Endothelial cell of umbilical vein (primary cell): ENCODE measurements at regions not wholly inside any gene's neighbourhood (a gene's known extent, or its start where the extent isn't known, plus 50 kb on each side); places are given as distances from the start of the nearest gene placed in this dataset.

Experiments used
- BruUV-seq: library from RNA; stranded (reverse); fragments of 400-500 nt; replicated peaks from 2 replicates; lab custom pipeline; 2021; lab: Mats Ljungman, UMichigan
- CTCF ChIA-PET: fragments of 300-600, 350-600 bp; sonication (Branson Sonifier 250); formaldehyde crosslinking; loops from one replicate; lab custom pipeline; 2021; ENCODE audit warnings: antibody characterized with exemption, inconsistent platforms; lab: Charles Lee
- POLR2A ChIA-PET: fragments of 300-600, 350-600 bp; sonication (Branson Sonifier 250); formaldehyde crosslinking; loops from one replicate; lab custom pipeline; 2021; ENCODE audit warnings: antibody characterized with exemption, inconsistent platforms; lab: Charles Lee
- DNase-seq: peaks from one replicate; pipeline ENCODE4 v3.0.0-alpha.2; 2011; ENCODE audit warnings: low read depth, low spot score
- FAIRE-seq: peaks from 2 replicates; lab custom pipeline; 2011; peaks lifted over from hg19 to GRCh38; lab: Jason Lieb, UNC
- H2AFZ ChIP-seq: 2 replicates; pipeline ENCODE4 v1.6.0; 2012; ENCODE audit warnings: low read depth, low read length, control low read depth, inconsistent platforms
- H3K27ac ChIP-seq: 2 replicates; pipeline ENCODE4 v1.5.1; 2011; ENCODE audit warnings: low read depth, mild to moderate bottlenecking, control low read depth, low read length, moderate library complexity; ENCODE audit not compliant: insufficient read depth
- H3K27me3 ChIP-seq, 2 experiments: 2 replicates each; pipeline versions ENCODE4 v1.6.0 to v1.6.1; 2011; ENCODE audit warnings: low read length in 2 of 2, mixed read lengths in 1 of 2; ENCODE audit not compliant: control insufficient read depth in 2 of 2, insufficient read depth in 2 of 2
- H3K36me3 ChIP-seq, 2 experiments: 2 replicates in 1 of 2; 3 replicates in 1 of 2; pipeline ENCODE4 v1.5.1; 2011; ENCODE audit warnings: low read length in 2 of 2, mild to moderate bottlenecking in 1 of 2, moderate library complexity in 1 of 2; ENCODE audit not compliant: control insufficient read depth in 2 of 2, insufficient read depth in 2 of 2; ENCODE audit errors: extremely low read depth in 1 of 2
- H3K4me1 ChIP-seq: 3 replicates; pipeline ENCODE4 v1.5.1; 2011; ENCODE audit warnings: mild to moderate bottlenecking, low read length; ENCODE audit not compliant: control insufficient read depth, insufficient read depth; ENCODE audit errors: extremely low read depth
- H3K4me2 ChIP-seq: 2 replicates; pipeline ENCODE4 v1.6.1; 2011; ENCODE audit warnings: low read length, control low read depth, mixed read lengths; ENCODE audit not compliant: insufficient read depth
- H3K4me3 ChIP-seq, 3 experiments: fragments of 200-600 bp in 1 of 3; sonication (generic), shearing (Covaris generic) in 1 of 3; replicated peaks in 1 of 3; 2 replicates each; pipeline ENCODE4 v1.5.1; 2011 to 2016; ENCODE audit warnings: control low read depth in 3 of 3, low read length in 3 of 3, mild to moderate bottlenecking in 2 of 3, inconsistent platforms in 1 of 3, low read depth in 1 of 3, moderate library complexity in 1 of 3; ENCODE audit not compliant: insufficient read depth in 1 of 3
- H3K79me2 ChIP-seq: 2 replicates; pipeline ENCODE4 v1.6.0; 2012; ENCODE audit warnings: low read length, inconsistent platforms; ENCODE audit not compliant: control insufficient read depth, insufficient read depth
- H3K9ac ChIP-seq: replicated peaks from 2 replicates; pipeline ENCODE3; 2011; ENCODE audit warnings: low read length, control low read depth; ENCODE audit not compliant: insufficient read depth; ENCODE audit errors: extremely low read depth
- H3K9me1 ChIP-seq: replicated peaks from 3 replicates; pipeline ENCODE4 v1.6.0; 2011; ENCODE audit warnings: mild to moderate bottlenecking, low read length; ENCODE audit not compliant: control insufficient read depth, insufficient read depth; ENCODE audit errors: extremely low read depth
- H3K9me3 ChIP-seq: replicated peaks from 2 replicates; pipeline ENCODE4 v1.5.1; 2012; ENCODE audit warnings: low read length, inconsistent platforms; ENCODE audit not compliant: control insufficient read depth, insufficient read depth
- H4K20me1 ChIP-seq: replicated peaks from 2 replicates; pipeline ENCODE3; 2011; ENCODE audit warnings: mild to moderate bottlenecking, low read length; ENCODE audit not compliant: control insufficient read depth, insufficient read depth; ENCODE audit errors: extremely low read depth
- CTCF ChIP-seq, 2 donors: IDR thresholded peaks; 1 replicate in 1 of 2; 2 replicates in 1 of 2; pipeline ENCODE4 v1.5.1; 2011; ENCODE audit warnings: low read length in 2 of 2, mild to moderate bottlenecking in 2 of 2, moderate library complexity in 2 of 2, control low read depth in 1 of 2, inconsistent platforms in 1 of 2, low read depth in 1 of 2; ENCODE audit not compliant: insufficient read depth in 1 of 2; ENCODE audit errors: extremely low read depth in 1 of 2
- EZH2 ChIP-seq: IDR thresholded peaks from 2 replicates; pipeline ENCODE4 v1.6.1; 2012; ENCODE audit warnings: borderline replicate concordance, low read depth, mild to moderate bottlenecking, moderate library complexity, low read length, inconsistent platforms; ENCODE audit not compliant: severe bottlenecking
- FOS ChIP-seq: IDR thresholded peaks from 2 replicates; pipeline ENCODE4 v1.6.1; 2011; ENCODE audit warnings: mild to moderate bottlenecking, low read length, moderate library complexity, borderline replicate concordance; ENCODE audit not compliant: insufficient read depth
- GATA2 ChIP-seq: IDR thresholded peaks from 2 replicates; pipeline ENCODE4 v1.7.0; 2011; ENCODE audit warnings: low read depth, mild to moderate bottlenecking, moderate library complexity, mixed read lengths, low read length; ENCODE audit not compliant: insufficient read length, insufficient read depth
- JUN ChIP-seq: IDR thresholded peaks from 2 replicates; pipeline ENCODE4 v1.6.1; 2011; ENCODE audit warnings: borderline replicate concordance, low read depth; ENCODE audit not compliant: insufficient read length, insufficient read depth
- MAX ChIP-seq: IDR thresholded peaks from 2 replicates; pipeline ENCODE4 v1.6.1; 2011; ENCODE audit not compliant: insufficient read depth, insufficient read length
- MYC ChIP-seq: IDR thresholded peaks from one replicate; pipeline ENCODE4 v1.6.1; 2011; ENCODE audit warnings: mild to moderate bottlenecking, low read depth, low read length
- POLR2A ChIP-seq: IDR thresholded peaks from 2 replicates; pipeline ENCODE4 v1.6.1; 2012; ENCODE audit warnings: low read depth, mild to moderate bottlenecking, control low read depth, low read length
- POLR2AphosphoS5 ChIP-seq: IDR thresholded peaks from 2 replicates; pipeline ENCODE4 v1.6.1; 2012; ENCODE audit warnings: low read depth, mild to moderate bottlenecking, control low read depth, low read length, moderate library complexity; ENCODE audit not compliant: insufficient read depth
- dilution Hi-C: fragments of 300-500 bp; cut with MboI; formaldehyde crosslinking; loops from one replicate; pipeline ENCODE4 v1.15.0; 2019; ENCODE audit warnings: low sequenced_read_pairs; ENCODE audit not compliant: extremely low pct_ligation_motif_present
- intact Hi-C: fragments of 100-400 bp; cut with micrococcal nuclease; formaldehyde crosslinking; loops from one replicate; pipeline ENCODE4 v1.10.0; 2022

GRCh38 chr17:5740937-5741336 lies 156.6 kb upstream of the NLRP1 start:
- Histone ChIP-seq H3K36me3 (no peaks in the 10 kb centered on the region), H3K9me1 (no peaks in the 10 kb centered on the region), H3K79me2 (no peaks in the 10 kb centered on the region), H3K4me1 (no peaks in the 10 kb centered on the region), H3K9ac (no peak overlapping the region), H2AFZ (no peak overlapping the region), H3K27ac (no peak overlapping the region), H3K27me3 (peaks cover 2% of the 10 kb centered on the region in 2 experiments), H3K4me2 (no peak overlapping the region), H3K9me3 (no peaks in the 10 kb centered on the region), H3K4me3 (no peak overlapping the region), H4K20me1 (no peaks in the 10 kb centered on the region)
- TF ChIP-seq EZH2 = no peak
- no peak for TF ChIP-seq POLR2A
- no peak for TF ChIP-seq CTCF (IDR thresholded peaks at IDR 0.05; ENCODE audit: extremely low read depth in 1 of 2, insufficient read depth in 1 of 2, low read depth in 1 of 2, low read length in 2 of 2)
- intact Hi-C loops = no loop called here
- POLR2A ChIA-PET = no interaction called here
- DNase-seq (no peak), FAIRE-seq (no peak)
- CTCF ChIA-PET = interaction anchor here (0.8 to 1.2 kb wide), 2 partner anchors 34 to 149 kb away, joined by 4 to 5 read pairs; no protein-coding TSS in a partner anchor
- BruUV-seq = no TSS peak
- dilution Hi-C loops = no loop called here

GRCh38 chr17:5741810-5742209 lies 157.5 kb upstream of the NLRP1 start:
- no peak overlapping the region for H3K27ac ChIP-seq
- no peak overlapping the region for H2AFZ ChIP-seq
- H3K27me3 ChIP-seq = peaks cover 2% of the 10 kb centered on the region in 2 experiments
- H3K9me3 ChIP-seq = no peaks in the 10 kb centered on the region
- FAIRE-seq = no peak
- BruUV-seq = no TSS peak
- no peaks in the 10 kb centered on the region for H3K9me1 ChIP-seq
- CTCF ChIA-PET = interaction anchor here (1.4 kb wide), 1 partner anchor 149 kb away, joined by 3 read pairs; no protein-coding TSS in a partner anchor
- H4K20me1 ChIP-seq = no peaks in the 10 kb centered on the region
- H3K36me3 ChIP-seq = no peaks in the 10 kb centered on the region
- H3K4me1 ChIP-seq = no peaks in the 10 kb centered on the region
- dilution Hi-C loops = no loop called here
- POLR2A ChIA-PET = no interaction called here
- no peak overlapping the region for H3K4me3 ChIP-seq
- no peak overlapping the region for H3K9ac ChIP-seq
- no peak overlapping the region for H3K4me2 ChIP-seq
- no peaks in the 10 kb centered on the region for H3K79me2 ChIP-seq
- intact Hi-C loops = no loop called here
- TF ChIP-seq FOS (no peak), EZH2 (no peak), MAX (no peak), CTCF (IDR thresholded peaks at IDR 0.05; ENCODE audit: extremely low read depth in 1 of 2, insufficient read depth in 1 of 2, low read depth in 1 of 2, low read length in 2 of 2) (no peak), POLR2AphosphoS5 (no peak), GATA2 (no peak), JUN (no peak), MYC (no peak), POLR2A (no peak)
- DNase-seq = no peak
